Activated CD4-positive, alpha-beta T cell treated with anti-CD3 and anti-CD28 coated beads for 36 hours (primary cell): ENCODE measurements at regions not wholly inside any gene's neighbourhood (a gene's known extent, or its start where the extent isn't known, plus 50 kb on each side); places are given as distances from the start of the nearest gene placed in this dataset.

Experiments
- ATAC-seq: fragments of 200-7000 bp; cut with Tn5 transposase; one replicate; pipeline ENCODE4 v1.10.0; 2021; ENCODE audit warnings: mild to moderate bottlenecking, moderate library complexity
- CTCF ChIA-PET: fragments of 350-600 bp; sonication (Branson Sonifier 250); formaldehyde crosslinking; loops from one replicate; lab custom pipeline; 2021; ENCODE audit warnings: antibody characterized with exemption; lab: Charles Lee
- POLR2A ChIA-PET: fragments of 350-600 bp; sonication (Branson Sonifier 250); formaldehyde crosslinking; loops from one replicate; lab custom pipeline; 2021; ENCODE audit warnings: antibody characterized with exemption, inconsistent platforms; lab: Charles Lee
- DNase-seq: peaks from one replicate; pipeline ENCODE4 v3.0.0-alpha.2; 2020
- H3K27ac Mint-ChIP-seq: one replicate; pipeline ENCODE4 v1.8.0; 2021; ENCODE audit warnings: mixed read lengths
- H3K27me3 Mint-ChIP-seq: one replicate; pipeline ENCODE4 v1.8.0; 2021; ENCODE audit warnings: mixed read lengths
- H3K36me3 Mint-ChIP-seq: one replicate; pipeline ENCODE4 v1.8.0; 2021; ENCODE audit warnings: low read depth, mixed read lengths
- H3K4me1 Mint-ChIP-seq: one replicate; pipeline ENCODE4 v1.8.0; 2021; ENCODE audit warnings: mixed read lengths
- H3K4me3 Mint-ChIP-seq: one replicate; pipeline ENCODE4 v1.8.0; 2021; ENCODE audit warnings: mild to moderate bottlenecking, moderate library complexity, mixed read lengths
- H3K9me3 Mint-ChIP-seq: one replicate; pipeline ENCODE4 v1.8.0; 2021; ENCODE audit warnings: low read depth, mixed read lengths
- intact Hi-C, 2 experiments: fragments of 100-400 bp; cut with DNase I in 1 of 2; cut with micrococcal nuclease in 1 of 2; formaldehyde crosslinking; loops; one replicate each; pipeline versions ENCODE4 v1.14.2 to v1.15.1; 2022 to 2024; cut with DNase I, micrococcal nuclease

DNA sequence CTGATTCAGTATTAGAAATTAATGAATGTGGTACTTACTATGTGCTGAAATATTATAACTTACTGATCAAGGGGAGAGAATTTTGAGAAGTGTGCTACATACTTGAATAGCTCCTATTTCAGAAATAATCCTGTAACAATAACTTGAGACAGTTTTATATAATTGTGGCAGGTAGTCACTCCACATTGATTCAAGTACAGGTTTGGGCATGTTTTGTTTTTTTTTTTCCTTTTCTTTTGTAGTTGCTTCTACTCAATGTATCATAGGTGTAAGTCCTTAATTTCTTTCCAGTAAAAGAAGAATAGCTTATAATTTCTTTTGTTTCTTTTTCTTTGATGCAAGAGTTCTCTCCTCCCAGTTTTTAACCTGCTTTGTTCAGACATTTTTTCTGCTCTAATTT, 86.1 kb upstream of the ADGRL2 start:
- DNase-seq (no peak), ATAC-seq (no peak)
- ChIA-PET CTCF (no interaction called here), POLR2A (no interaction called here)
- Mint-ChIP-seq H3K4me1 (no peaks in the 10 kb centered on the region), H3K27me3 (no peaks in the 10 kb centered on the region), H3K9me3 (no peaks in the 10 kb centered on the region), H3K36me3 (no peaks in the 10 kb centered on the region), H3K4me3 (no peak overlapping the region), H3K27ac (no peak overlapping the region)
- intact Hi-C loops: no loop called here

DNA sequence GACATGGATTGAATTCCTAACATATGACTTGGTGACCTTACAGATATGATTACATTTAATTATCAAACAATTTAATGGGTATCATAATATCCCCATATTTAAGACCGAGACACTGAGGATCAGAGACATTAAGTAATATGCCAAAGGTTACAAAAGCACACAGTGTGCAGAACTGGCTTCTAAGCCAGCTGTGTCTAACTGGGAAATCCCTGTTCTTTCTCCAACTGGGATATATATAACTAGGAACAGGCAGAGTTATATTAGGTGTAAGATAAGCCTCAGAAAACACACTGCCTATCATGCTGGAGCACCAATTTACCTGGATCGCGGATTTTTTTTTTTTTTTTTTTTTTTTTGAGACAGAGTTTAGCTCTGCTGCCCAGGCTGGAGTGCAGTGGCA, 88.3 kb upstream of the ADGRL2 start:
- Mint-ChIP-seq H3K4me3 (no peak overlapping the region), H3K27me3 (no peaks in the 10 kb centered on the region), H3K9me3 (no peaks in the 10 kb centered on the region), H3K4me1 (no peaks in the 10 kb centered on the region), H3K27ac (no peak overlapping the region), H3K36me3 (no peaks in the 10 kb centered on the region)
- POLR2A ChIA-PET: no interaction called here
- CTCF ChIA-PET: interaction anchor here (0.6 kb wide), 1 partner anchor 1489 kb away, joined by 3 read pairs; no protein-coding TSS in a partner anchor
- intact Hi-C loops: no loop called here
- ATAC-seq: no peak
- DNase-seq: no peak

DNA sequence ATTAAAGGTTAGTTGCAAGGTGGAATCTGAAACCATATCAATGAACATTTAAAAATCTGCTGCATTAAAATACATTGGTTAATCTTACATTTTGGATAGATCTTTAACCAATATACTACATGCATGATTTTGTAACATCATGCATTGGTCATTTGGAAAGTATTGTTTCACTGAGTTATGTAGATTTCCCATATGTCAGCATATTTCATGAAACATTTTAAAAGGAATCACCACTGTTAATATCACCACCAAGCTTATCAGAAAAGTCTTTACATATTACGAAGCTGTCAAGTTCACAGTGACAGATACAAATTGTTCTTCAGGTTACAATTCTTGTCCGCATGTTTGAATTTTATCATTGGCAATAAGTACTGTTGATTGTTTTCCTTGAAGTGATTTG, 89.9 kb upstream of the ADGRL2 start:
- intact Hi-C loops: no loop called here
- no peaks in the 10 kb centered on the region for H3K36me3 Mint-ChIP-seq
- H3K4me1 Mint-ChIP-seq: no peaks in the 10 kb centered on the region
- DNase-seq: no peak
- CTCF ChIA-PET: no interaction called here
- no peak for ATAC-seq
- H3K27ac Mint-ChIP-seq: no peak overlapping the region
- H3K27me3 Mint-ChIP-seq: no peaks in the 10 kb centered on the region
- POLR2A ChIA-PET: no interaction called here
- H3K4me3 Mint-ChIP-seq: no peak overlapping the region
- H3K9me3 Mint-ChIP-seq: no peaks in the 10 kb centered on the region

DNA sequence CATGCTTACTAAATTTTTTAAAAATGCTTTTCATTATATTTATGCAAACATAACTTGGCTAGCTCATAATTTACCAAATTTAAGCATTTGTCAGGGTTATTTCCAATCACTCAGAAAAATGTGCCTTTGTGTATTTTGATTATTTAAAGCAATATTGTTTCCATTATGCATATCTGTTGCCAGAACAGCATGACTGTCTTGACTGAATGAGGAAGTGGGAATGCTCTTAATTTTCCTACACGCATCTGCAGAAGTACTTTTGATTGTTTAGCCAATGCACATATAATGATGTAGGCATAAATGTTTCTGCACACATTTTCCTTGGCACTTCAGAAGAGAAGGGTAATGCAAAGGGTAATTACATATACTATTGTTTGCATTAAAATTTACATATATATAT, 92.5 kb upstream of the ADGRL2 start:
- CTCF ChIA-PET: no interaction called here
- Mint-ChIP-seq H3K4me1 (no peaks in the 10 kb centered on the region), H3K36me3 (no peaks in the 10 kb centered on the region), H3K4me3 (no peak overlapping the region), H3K27me3 (no peaks in the 10 kb centered on the region), H3K9me3 (no peaks in the 10 kb centered on the region), H3K27ac (no peak overlapping the region)
- DNase-seq (no peak), ATAC-seq (no peak)
- POLR2A ChIA-PET: no interaction called here
- intact Hi-C loops: no loop called here

DNA sequence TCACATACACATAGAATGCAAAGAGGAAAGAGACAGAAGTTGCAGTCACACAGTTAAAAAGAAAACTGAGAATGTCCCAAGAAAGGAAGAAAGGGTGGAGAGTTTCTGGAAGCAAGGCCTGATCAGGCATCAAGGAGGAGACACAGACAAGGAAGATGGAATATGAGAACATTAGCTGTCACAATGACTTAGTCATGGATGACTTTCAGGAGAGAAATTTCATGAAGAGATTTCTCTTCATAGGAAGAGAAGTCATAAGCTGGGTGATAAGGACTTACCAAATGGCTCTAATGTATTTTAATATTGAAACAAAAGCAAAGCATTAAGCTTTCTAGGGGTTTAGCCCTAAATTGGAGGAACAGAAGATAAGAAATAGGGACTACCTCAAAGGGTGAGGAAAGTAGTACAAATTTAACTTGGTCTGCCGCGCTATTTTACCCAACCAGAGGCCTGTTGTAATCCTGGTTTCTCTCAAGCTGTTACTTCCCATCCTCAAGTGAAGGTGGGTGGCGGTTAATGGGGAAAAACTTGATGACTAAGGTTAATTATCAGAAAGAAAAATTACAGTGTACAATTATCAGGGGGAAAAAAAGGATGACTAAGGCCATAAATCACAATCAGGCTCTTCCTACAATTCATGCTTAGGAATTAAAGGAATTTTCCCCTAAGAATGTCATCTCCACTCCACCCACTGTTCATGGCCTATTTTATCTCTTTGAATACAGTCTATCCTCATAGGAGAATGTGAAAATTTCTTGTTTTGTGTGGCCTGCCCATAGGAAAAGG, 93.9 kb upstream of the ADGRL2 start:
- CTCF ChIA-PET: no interaction called here
- no peak for DNase-seq
- peaks cover 2% of the 10 kb centered on the region for H3K27me3 Mint-ChIP-seq
- no peaks in the 10 kb centered on the region for H3K9me3 Mint-ChIP-seq
- POLR2A ChIA-PET: no interaction called here
- intact Hi-C loops: no loop called here
- no peaks in the 10 kb centered on the region for H3K4me1 Mint-ChIP-seq
- H3K27ac Mint-ChIP-seq: no peak overlapping the region
- no peaks in the 10 kb centered on the region for H3K36me3 Mint-ChIP-seq
- no peak for ATAC-seq
- no peak overlapping the region for H3K4me3 Mint-ChIP-seq

DNA sequence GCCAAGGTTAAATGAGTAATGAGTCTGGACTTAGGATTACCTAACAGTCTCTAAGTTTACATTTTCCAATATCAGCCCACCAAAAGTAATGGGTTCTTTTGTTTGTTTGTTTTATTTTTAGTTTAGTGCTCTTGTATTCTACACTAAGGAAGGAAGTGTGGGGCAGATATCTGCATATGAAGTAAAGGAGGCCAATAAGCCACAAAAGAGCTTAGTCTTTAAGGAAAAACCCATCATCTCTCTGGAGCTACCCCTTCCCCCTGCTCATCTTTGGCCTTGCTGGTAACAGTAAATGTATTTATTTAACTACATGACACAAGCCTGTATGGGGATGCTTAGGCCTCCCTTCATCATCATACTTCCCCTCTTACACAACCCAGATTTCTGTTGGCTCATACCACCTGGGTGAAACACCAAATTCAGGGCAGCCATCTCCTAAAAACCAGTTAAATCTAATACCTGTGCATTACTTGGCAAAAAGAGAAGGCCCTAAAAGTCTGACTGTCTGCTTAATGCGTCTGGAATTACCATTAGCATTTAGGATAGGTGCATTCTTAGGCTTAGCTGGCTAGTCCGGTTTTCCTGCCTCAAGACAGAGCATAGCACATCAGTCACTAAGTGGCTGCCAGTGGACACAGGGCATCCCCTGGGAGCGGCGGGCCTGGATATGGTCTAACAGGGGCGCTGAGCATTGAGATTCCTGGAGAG, 96.8 kb upstream of the ADGRL2 start:
- DNase-seq (no peak), ATAC-seq (no peak)
- Mint-ChIP-seq H3K4me1 (no peaks in the 10 kb centered on the region), H3K36me3 (no peaks in the 10 kb centered on the region), H3K4me3 (no peak overlapping the region), H3K9me3 (no peaks in the 10 kb centered on the region), H3K27me3 (peaks cover 2% of the 10 kb centered on the region), H3K27ac (no peak overlapping the region)
- POLR2A ChIA-PET: no interaction called here
- intact Hi-C loops: no loop called here
- CTCF ChIA-PET: no interaction called here

DNA sequence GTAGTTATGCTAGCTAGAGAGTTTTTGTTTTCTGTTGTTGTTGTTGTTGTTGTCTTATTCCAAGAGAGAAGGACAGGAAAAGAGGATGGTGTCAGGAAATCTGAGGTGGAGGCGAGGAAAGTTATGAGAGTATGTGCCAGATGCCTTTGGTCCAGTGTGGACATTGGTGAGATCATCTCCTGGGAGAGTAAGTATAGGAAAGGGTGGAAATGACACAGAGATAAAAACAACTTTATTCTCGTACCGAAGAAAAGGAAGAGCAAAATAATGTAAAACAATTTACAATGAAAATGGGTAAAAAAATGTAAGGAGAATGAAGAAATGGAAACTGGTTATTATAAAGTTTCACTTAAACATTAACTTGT, 97.4 kb upstream of the ADGRL2 start:
- ChIA-PET CTCF (no interaction called here), POLR2A (no interaction called here)
- Mint-ChIP-seq H3K9me3 (no peaks in the 10 kb centered on the region), H3K27ac (no peak overlapping the region), H3K4me1 (no peaks in the 10 kb centered on the region), H3K27me3 (peaks cover 2% of the 10 kb centered on the region), H3K36me3 (no peaks in the 10 kb centered on the region), H3K4me3 (no peak overlapping the region)
- ATAC-seq (no peak), DNase-seq (no peak)
- intact Hi-C loops: no loop called here

DNA sequence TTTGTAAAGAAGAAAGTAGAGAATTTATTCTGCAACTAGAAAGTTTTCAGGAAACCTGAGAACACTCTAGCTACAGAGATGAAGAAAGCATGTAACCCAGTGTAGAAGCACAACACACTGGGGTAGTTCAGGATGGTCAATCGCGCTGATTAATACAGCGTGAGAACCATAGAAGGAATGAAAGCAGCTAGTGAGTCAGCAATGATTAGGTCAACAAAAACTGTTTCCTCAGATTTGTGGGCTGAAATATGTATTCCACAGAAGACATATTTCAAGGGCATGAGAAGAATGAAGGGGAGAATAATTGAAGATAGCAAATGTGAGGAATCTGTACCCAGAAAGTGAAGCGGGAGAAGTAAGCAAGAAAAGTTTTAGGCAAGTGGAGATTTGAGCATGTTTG, 97.8 kb upstream of the ADGRL2 start:
- Mint-ChIP-seq H3K9me3 (no peaks in the 10 kb centered on the region), H3K27ac (no peak overlapping the region), H3K27me3 (peaks cover 2% of the 10 kb centered on the region), H3K4me3 (no peak overlapping the region), H3K4me1 (no peaks in the 10 kb centered on the region), H3K36me3 (no peaks in the 10 kb centered on the region)
- intact Hi-C loops: no loop called here
- DNase-seq (no peak), ATAC-seq (no peak)
- ChIA-PET POLR2A (no interaction called here), CTCF (no interaction called here)

DNA sequence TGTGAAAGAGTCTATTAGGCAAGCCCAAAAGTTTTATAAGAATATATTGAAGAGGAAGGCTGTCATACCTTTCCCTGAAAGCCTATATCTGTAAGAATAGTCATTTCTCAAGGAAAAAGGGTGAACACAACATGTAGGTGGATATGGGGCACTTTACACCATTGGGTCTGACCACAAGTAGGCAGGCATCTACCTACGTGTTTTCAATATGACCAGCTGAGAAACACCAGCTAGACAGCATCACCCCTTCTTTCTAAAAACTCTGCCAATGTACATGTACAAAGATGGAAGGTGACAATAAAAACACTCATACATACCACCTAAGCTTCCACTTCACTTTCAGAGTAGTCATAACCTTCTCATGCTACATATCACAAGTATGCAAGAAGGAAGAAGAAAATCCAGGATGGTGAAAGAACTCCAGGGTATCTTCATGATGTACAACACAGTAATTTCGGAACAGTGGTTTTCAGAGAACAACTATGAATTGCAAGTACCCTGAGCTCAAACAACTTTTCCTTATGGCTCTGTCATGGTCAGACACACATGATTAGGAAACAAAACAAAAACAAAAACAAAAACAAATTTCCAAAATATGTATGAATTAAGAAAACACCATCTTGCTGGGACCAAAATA, 98.5 kb upstream of the ADGRL2 start:
- Mint-ChIP-seq H3K36me3 (no peaks in the 10 kb centered on the region), H3K27ac (no peak overlapping the region), H3K27me3 (peaks cover 2% of the 10 kb centered on the region), H3K4me1 (no peaks in the 10 kb centered on the region), H3K9me3 (no peaks in the 10 kb centered on the region), H3K4me3 (no peak overlapping the region)
- CTCF ChIA-PET: interaction anchor here (1.0 kb wide), 1 partner anchor 14 kb away, joined by 4 read pairs; no protein-coding TSS in a partner anchor
- POLR2A ChIA-PET: no interaction called here
- ATAC-seq (no peak), DNase-seq (no peak)
- intact Hi-C loops: no loop called here

DNA sequence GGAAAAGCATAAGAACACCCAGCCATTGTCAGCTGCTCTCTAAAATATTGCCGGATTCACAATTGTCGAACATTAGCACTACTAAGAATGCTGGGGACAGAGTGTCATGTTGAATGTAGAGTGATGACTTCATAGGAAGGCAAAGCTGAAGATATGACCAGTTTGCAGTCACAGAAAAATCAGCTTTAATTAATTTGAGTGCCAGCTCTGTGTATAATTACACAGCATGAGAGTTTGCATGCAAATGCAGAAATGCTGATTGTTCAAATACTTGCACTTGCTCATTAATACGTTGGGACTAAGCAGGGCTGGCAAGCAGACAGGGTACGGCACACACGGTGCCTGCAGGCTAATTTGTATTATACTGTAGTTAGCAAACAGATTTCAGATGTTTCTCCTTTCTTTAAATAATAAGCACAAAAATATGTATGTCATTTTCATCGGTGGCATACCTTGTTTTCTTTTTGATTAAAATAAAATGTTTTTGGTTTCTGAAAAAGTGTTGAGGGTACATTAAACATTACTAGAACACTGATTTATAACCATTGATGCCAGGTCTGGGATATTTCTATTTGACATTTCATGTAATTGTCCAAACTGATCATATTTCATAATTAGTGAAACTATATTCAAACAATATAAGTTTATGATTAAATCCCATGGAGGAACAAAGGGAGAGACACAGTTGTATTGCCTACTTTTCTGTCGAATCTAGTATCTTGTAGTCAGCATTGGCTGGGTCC, 99.8 kb upstream of the ADGRL2 start:
- intact Hi-C loops: no loop called here
- ChIA-PET POLR2A (no interaction called here), CTCF (no interaction called here)
- DNase-seq (no peak), ATAC-seq (no peak)
- Mint-ChIP-seq H3K9me3 (no peaks in the 10 kb centered on the region), H3K4me3 (no peak overlapping the region), H3K4me1 (no peaks in the 10 kb centered on the region), H3K27ac (no peak overlapping the region), H3K36me3 (no peaks in the 10 kb centered on the region), H3K27me3 (peaks cover 2% of the 10 kb centered on the region)

DNA sequence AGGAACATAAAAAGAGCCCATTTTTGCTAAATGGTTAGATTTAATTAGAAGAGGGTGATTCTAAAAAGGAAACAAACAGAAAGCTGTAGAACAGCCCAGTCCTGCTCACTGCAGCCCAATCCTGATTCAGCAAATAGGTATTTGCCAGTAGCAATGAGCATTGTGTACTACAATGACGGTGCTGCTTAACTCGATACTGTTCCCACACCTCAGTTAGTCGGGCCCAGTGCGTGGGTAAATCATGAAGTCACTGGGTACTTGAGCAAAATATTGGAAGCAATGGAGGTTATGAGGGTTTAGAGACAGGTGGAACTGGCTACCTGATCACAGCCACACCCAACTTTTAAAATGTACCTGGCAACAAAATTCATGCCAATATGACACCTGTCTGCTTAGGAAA, 101.5 kb upstream of the ADGRL2 start:
- intact Hi-C loops: no loop called here
- ATAC-seq: no peak
- ChIA-PET CTCF (no interaction called here), POLR2A (no interaction called here)
- no peak for DNase-seq
- no peak overlapping the region for H3K4me3 Mint-ChIP-seq
- peaks cover 2% of the 10 kb centered on the region for H3K27me3 Mint-ChIP-seq
- no peak overlapping the region for H3K27ac Mint-ChIP-seq
- H3K36me3 Mint-ChIP-seq: no peaks in the 10 kb centered on the region
- no peaks in the 10 kb centered on the region for H3K9me3 Mint-ChIP-seq
- H3K4me1 Mint-ChIP-seq: no peaks in the 10 kb centered on the region
